ENCODE measurements at regions not wholly inside any gene's neighbourhood (a gene's known extent, or its start where the extent isn't known, plus 50 kb on each side); places are given as distances from the start of the nearest gene placed in this dataset.

- DNase-seq = no peak
- no peak for TF ChIP-seq CTCF (IDR thresholded peaks at IDR 0.05; ENCODE audit: partially characterized antibody, unreplicated experiment)
- H3K27me3 Mint-ChIP-seq (ENCODE audit: unreplicated experiment) = peaks cover 3% of the 10 kb centered on the region
- H3K4me1 Mint-ChIP-seq (ENCODE audit: low read depth, unreplicated experiment) = peaks cover 13% of the 10 kb centered on the region
- H3K9me3 Mint-ChIP-seq (ENCODE audit: unreplicated experiment) = peaks cover 4% of the 10 kb centered on the region
- no peak overlapping the region for H3K27ac Mint-ChIP-seq (ENCODE audit: unreplicated experiment)
- no peaks in the 10 kb centered on the region for H3K36me3 Mint-ChIP-seq (ENCODE audit: unreplicated experiment)
- no peak overlapping the region for H3K4me3 Mint-ChIP-seq (ENCODE audit: unreplicated experiment)
Measured at GRCh38 chr2:48116497-48116896, 198.0 kb upstream of the FOXN2 start.

- H3K4me3 Mint-ChIP-seq (ENCODE audit: unreplicated experiment) = no peak overlapping the region
- H3K36me3 Mint-ChIP-seq (ENCODE audit: unreplicated experiment) = no peaks in the 10 kb centered on the region
- peaks cover 13% of the 10 kb centered on the region for H3K4me1 Mint-ChIP-seq (ENCODE audit: low read depth, unreplicated experiment)
- H3K27ac Mint-ChIP-seq (ENCODE audit: unreplicated experiment) = no peak overlapping the region
- H3K27me3 Mint-ChIP-seq (ENCODE audit: unreplicated experiment) = no peaks in the 10 kb centered on the region
- no peak for TF ChIP-seq CTCF (IDR thresholded peaks at IDR 0.05; ENCODE audit: partially characterized antibody, unreplicated experiment)
- DNase-seq = no peak
- peaks cover 2% of the 10 kb centered on the region for H3K9me3 Mint-ChIP-seq (ENCODE audit: unreplicated experiment)
Measured at GRCh38 chr2:48118895-48119294, 195.6 kb upstream of the FOXN2 start.

GRCh38 chr2:48120112-48120511 lies 194.4 kb upstream of the FOXN2 start:
- peak overlapping the region; percentile 41 for H3K4me3 Mint-ChIP-seq (ENCODE audit: unreplicated experiment)
- H3K4me1 Mint-ChIP-seq (ENCODE audit: low read depth, unreplicated experiment) = peaks cover 13% of the 10 kb centered on the region
- no peak for TF ChIP-seq CTCF (IDR thresholded peaks at IDR 0.05; ENCODE audit: partially characterized antibody, unreplicated experiment)
- H3K9me3 Mint-ChIP-seq (ENCODE audit: unreplicated experiment) = peaks cover 2% of the 10 kb centered on the region
- H3K27ac Mint-ChIP-seq (ENCODE audit: unreplicated experiment) = peak overlapping the region; percentile 19
- no peaks in the 10 kb centered on the region for H3K27me3 Mint-ChIP-seq (ENCODE audit: unreplicated experiment)
- no peaks in the 10 kb centered on the region for H3K36me3 Mint-ChIP-seq (ENCODE audit: unreplicated experiment)
- DNase-seq = no peak

GRCh38 chr2:48120759-48121242 lies 193.7 kb upstream of the FOXN2 start:
- TF ChIP-seq CTCF (IDR thresholded peaks at IDR 0.05; ENCODE audit: partially characterized antibody, unreplicated experiment) = no peak
- H3K36me3 Mint-ChIP-seq (ENCODE audit: unreplicated experiment) = no peaks in the 10 kb centered on the region

GRCh38 chr2:48122166-48122565 lies 192.3 kb upstream of the FOXN2 start:
- no peak for TF ChIP-seq CTCF (IDR thresholded peaks at IDR 0.05; ENCODE audit: partially characterized antibody, unreplicated experiment)
- no peak for DNase-seq
- Mint-ChIP-seq H3K27me3 (ENCODE audit: unreplicated experiment) (no peaks in the 10 kb centered on the region), H3K36me3 (ENCODE audit: unreplicated experiment) (no peaks in the 10 kb centered on the region), H3K9me3 (ENCODE audit: unreplicated experiment) (peaks cover 2% of the 10 kb centered on the region), H3K4me1 (ENCODE audit: low read depth, unreplicated experiment) (peaks cover 13% of the 10 kb centered on the region), H3K27ac (ENCODE audit: unreplicated experiment) (no peak overlapping the region), H3K4me3 (ENCODE audit: unreplicated experiment) (no peak overlapping the region)

More at GRCh38 chr2:48120759-48121242, 193.7 kb upstream of the FOXN2 start:
- Mint-ChIP-seq H3K4me1 (ENCODE audit: low read depth, unreplicated experiment) (peaks cover 13% of the 10 kb centered on the region), H3K4me3 (ENCODE audit: unreplicated experiment) (no peak overlapping the region), H3K9me3 (ENCODE audit: unreplicated experiment) (peaks cover 2% of the 10 kb centered on the region), H3K27me3 (ENCODE audit: unreplicated experiment) (no peaks in the 10 kb centered on the region), H3K27ac (ENCODE audit: unreplicated experiment) (no peak overlapping the region)
- DNase-seq = no peak
